ENCODE measurements at regions not wholly inside any gene's neighbourhood (a gene's known extent, or its start where the extent isn't known, plus 50 kb on each side); places are given as distances from the start of the nearest gene placed in this dataset.
A peak's percentile ranks its signal among the peaks of the same experiment; 100 is the strongest.
"Not testable (repeated sequence)": the region's sequence is repeated elsewhere in the genome, so short reads cannot be mapped to it uniquely, and the experiment has no call there.

DNA sequence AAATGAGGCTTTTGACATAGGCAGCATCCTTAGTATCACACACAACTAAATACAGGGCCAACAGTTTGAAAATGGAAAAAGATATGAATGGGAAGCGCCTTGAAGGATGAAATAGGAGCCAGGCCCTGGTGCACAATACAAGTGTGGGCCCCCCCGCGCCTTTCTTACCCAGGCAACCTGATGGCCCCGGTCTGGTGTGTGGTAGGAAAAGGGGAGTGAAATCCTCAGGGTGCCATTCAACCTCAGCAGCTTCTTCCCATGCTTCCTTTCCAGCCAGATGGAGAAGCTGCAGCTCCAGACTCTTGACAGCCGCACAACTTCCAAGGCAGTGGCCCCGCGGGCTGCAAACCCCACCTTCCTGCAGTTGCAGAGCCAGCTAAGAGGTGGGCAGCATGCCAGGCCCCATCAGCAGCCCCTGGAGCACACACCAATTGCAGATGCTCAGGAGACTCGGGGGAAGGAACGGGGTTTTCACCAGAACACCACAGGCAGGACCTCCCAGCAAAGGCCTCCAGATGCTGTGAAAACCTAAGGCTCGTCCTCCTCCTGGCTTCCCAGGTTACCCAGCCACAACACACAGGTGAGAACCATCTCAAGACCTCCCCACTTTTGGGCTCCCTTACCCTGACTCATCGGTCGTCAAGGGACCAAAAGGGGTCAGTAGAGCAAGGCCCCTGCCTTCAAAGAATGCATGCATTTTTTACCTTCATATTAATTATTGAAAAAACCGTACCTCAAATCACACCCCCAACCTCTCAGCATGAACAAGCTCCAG, 101.6 kb downstream of the CPN2 start:
- no peak for DNase-seq (ENCODE audit: low read depth)

DNA sequence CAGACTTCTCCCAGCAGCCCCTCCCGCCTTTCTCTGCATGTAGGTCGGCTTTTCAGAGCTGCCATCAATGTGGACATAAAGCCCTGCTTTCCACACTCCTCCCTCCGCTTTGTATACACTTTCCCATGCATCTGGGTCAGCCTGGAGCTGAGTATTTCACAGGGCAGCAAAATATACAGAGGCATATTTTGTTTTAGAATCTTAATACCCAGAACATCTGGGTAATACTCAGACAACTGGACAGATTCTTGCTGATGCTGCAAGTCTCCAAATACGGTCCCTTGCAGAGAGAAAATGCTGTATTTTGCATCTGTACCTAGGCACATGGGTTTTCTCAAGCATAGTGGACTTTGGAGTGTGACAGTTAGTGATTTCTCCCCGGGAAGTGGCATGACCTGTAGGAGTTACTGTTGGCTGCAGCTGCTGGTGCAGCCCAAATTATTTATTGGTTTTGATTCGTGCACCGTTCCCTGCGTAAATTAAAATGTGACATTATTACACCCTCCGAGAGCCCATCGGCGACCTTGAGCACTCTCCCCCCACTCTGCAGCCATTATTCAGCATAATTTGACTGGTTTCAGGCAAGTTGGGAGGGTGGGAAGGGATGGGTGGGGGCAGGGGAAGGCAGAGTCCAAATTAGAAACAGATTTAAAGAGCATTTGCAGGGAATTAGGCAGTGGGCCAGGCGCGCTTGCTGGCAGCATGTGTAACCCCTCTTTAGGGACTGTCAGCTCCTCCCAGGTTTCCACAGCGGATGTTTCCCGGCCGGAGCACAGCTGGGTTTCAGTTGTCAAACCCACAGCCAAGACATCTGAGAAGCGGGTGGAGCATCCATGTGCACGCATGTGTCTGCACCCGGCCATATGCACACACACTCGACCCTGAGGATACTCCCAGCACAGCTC, 100.8 kb downstream of the CPN2 start:
- DNase-seq (ENCODE audit: low read depth): no peak

DNA sequence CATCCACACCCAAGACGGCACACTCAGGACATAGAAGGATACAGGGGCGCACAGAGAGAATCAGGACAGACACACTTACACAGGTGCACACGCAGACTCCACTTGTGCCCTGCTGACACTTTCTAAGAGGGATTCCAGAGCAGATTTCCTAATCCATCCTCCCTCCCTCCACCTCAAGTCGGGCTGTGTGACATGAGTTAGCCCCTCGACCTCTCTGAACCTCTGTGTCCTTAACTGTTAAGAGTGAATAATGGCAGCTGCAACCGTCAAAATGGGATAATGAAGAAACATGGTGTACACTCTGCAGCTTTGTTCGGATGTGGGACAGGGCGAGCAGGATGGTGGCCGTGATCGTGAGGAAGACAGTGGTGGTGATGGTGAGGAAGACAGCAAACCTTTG, 100.1 kb downstream of the CPN2 start:
- DNase-seq (ENCODE audit: low read depth): no peak

DNA sequence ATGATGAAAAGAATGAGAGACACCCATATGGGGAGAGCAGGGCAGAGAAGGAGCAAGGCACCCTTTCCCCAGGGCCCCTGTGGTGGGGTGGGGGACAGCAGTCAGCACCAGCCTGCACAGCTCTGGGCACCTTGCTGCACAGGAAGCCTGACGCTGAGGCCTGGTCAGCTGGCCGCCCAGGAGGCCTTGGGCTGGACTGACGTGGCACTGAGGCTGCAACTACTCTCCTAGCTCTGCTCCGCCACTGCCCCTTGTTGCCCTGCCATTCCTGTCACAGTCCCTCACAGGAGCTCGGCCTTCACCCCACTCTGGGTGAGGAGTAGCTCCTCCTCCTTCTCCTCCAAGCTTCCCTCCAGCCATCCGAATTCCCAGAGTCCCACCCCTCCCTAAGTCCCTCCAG, 99.7 kb downstream of the CPN2 start:
- DNase-seq (ENCODE audit: low read depth): no peak

DNA sequence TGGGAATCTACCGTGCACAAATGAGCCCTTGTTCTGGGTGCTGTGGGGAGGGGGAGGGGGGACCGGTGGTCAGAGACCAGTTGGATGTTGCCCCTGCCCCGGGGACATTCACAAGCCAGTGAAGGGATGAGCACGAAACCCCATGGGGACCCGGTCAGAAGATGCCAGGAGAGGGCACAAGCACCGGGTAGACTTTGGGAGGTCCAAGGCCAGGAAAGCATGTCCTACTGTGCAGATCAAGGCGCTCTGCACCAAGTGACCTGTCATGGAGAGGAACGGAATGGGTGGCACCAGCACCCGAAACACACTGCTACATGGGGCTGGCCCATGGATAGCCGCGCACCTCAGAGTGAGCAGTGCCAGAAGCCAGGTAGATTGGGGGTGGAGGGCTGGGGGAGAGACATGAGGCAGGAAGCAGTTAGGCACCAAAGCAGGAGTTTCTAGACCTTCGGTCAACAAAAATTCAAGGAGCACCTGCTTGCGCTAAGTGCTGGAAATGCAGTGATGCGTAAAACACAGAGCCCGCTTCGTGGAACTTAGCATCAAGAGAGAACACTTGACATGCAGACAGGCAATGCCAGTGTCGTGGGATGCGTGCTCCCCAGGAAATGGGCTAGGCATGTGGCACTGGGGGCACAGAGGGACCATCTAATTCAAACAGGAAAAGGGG, 99.1 kb downstream of the CPN2 start:
- no peak for DNase-seq (ENCODE audit: low read depth)

DNA sequence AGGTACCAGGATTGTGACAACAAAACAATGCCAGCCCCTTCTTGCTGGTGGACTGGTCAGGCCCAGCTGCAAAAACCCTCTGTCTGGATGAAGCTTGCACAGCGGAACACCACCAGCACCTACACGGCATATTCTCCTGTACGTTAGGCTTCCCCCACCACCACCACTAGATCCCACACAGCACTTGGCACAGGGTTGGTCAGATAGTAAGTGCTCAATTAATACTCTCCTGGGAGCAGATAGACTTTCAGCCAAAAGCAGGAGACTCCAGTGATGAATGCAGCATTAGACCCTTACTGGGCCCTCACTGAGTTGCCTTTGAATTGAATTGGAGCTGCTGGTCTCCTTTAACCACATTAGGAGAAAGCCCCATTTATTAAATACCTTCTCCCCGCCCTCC, 97.9 kb downstream of the CPN2 start:
- DNase-seq (ENCODE audit: low read depth): no peak

DNA sequence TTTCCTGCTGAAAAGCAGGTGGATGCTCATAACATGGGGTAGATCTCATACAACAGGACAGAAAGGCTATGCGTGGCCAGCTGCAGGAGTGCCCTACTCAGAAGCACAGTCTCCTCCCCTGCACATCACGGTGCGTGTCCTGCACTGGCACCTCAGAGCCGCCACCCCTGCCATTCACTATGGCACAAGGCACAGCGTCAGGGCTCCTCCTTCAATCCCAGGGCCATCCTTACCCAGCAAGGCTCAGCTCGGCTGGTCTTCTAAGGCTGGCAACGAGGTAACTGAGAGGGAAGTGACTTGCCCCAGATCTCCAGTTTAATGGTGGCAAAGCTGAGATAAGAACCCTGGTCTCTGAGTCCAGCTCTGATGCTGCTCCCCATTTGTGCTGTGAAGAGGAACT, 97.1 kb downstream of the CPN2 start:
- no peak for DNase-seq (ENCODE audit: low read depth)

DNA sequence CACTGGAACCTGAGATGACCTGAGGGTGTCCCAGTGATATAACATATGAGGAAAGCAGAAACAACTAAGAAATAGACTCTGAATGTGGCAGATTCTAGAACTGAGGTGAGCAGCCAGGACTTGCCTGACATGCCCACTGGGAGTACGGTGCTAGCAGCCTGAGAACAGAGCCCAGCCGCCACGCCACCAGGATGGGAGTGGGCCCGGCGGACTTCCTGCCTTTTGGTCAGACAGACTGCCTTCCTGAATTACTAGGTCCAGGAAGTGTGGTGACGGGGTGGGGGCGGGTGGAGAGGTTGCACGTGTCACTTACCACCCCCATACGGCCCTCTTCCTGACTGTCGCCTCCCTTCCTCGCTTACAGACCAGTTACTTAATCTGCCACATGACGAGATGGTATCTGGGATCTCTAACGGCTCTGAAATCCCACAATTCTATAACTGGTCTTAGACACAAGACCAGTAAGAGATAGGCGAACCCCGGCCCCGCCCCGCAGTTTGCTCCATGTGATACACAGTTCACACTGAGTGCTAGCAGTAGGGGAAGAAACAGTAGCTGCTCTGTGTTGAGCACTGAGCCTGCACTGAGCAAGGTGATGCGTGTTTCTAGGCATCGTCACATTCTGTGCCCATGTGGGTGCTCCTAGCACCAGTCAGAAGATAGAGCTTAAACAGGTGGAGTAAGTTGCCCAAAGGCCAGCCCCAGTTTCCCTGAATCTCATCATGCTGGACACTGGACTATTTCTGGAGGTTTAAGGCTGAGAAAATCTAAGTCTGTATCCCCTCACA, 95.7 kb downstream of the CPN2 start:
- no peak for DNase-seq (ENCODE audit: low read depth)

DNA sequence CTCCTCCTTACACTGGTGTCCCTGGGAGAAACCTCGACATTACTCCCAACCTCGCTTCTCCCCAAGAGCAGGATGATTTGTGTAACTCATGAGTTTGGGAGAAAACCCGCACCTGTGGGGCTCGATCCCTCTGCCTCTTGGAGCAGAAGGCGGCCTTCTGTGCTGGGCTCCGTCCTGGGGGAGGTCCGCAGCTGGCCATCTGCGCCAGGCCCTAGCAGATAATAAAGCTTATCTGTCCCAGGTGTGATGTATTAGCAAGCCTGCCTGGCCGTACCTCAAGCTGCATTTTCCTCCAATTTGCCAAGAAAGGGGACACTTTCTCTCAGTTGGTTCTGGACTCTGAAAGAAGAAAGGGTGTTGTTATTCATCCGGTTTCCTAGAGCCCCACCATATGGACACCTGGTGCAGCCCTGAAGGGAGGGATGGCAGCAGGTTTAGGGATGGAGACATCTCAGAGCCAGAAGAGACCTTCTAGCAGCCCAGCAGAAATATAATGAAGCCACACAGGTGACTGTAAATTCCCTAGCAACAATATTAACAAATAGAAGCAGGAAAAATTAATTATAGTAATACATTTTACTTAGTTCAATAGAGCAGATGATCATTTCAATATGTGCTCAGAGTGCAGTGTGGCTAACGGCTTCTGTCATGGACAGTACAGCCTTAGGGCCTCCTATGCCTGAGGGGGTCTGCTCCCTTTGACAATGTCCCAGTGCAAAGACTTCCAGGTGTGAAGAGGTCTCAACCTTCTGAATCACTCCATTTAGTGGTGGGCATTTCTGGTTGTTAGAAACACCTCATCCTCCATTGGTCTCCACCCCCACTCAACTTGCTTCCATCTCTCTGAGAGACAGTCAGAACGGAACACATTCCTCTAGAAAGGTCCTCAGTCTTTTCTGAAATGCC, 94.8 kb downstream of the CPN2 start:
- no peak for DNase-seq (ENCODE audit: low read depth)

DNA sequence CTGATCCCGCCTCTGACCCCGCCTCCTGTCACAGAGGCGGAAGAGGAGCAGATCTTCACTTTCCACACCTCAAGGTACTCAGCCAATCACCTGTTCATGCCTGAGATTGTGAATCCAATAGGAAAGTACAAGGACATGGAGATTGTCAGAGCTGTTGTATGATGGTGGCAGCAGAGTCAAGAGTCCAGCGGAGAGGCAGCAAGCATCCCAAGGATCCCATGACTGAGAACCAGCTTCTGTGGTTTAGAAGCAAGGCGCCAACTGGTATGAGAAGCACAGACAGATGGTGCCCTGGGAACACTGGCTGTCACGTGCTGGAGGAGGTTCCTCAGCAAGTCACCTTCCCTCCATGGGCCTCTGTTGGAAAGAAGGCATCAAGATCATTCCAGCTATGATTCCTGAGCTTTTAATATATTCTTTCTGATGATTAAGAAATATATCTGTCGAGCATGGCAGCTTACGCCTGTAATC, 93.9 kb downstream of the CPN2 start:
- DNase-seq (ENCODE audit: low read depth): no peak

DNA sequence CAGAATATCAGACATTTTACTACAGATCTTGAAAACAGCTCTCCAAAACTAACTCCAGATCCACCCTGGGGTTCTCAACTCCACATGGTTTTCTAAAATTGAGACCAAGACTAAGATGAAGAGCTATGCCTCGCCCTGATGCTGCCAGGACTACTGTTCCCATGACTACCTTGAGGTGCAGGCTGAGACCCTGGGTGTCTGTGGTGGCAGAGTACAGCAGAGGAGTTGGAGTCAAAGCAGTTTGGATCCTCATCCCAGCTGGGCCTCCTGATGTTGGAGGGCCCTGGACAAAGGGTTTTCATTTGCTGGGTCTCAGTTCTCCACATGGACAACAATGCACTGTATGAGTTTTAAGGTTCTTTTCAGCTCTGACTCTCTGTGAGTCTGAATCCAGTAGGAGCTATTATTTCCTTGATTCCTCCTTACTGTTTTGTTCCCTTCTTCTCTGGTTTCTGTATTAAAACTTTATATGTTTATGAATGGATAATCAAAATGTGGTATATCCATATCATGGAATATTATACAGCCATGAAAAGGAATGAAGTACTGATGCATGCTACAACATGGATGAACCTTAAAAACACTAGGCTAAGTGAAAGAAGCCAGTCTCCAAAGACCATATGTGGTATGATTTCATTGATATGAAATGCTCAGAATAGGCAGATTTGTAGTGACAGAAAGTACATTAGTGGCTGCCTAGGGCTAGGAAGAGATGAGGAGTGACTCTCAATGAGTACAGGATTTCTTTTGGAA, 93.0 kb downstream of the CPN2 start:
- no peak for DNase-seq (ENCODE audit: low read depth)

DNA sequence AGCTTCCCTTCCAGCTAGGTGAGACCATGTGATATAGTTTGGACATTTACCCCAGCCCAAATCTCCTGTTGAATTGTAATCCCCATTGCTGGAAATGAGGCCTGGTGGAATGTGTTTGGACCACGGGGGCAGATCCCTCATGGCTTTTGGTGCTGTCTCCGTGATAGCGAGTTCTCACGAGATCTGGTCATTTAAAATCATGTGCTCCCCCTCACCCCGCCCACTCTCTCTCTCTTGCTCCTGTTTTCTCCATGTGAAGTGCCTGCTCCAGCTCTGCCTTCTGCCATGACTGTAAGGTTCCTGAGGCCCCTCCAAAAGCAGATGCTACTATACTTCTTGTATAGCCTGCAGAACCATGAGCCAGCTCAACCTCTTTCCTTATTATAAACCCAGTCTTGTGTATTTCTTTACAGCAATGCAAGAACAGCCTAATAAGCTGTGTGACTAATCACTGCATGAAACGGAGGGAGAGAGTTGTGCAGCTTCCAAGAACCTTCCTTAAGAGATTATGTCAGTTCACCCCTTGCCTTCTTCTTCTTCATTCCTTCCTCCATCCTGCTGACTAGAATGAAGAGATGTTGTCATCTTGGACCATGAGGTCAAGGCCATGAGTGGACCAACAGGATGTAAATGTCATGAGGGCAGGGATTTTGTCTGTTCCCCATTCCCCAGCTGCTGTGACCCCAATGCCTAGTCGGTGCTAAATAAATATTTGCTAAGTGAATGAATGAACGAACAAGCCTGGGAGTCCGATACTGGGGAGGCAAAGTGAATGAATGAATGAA, 91.0 kb downstream of the CPN2 start:
- no peak for DNase-seq (ENCODE audit: low read depth)

DNA sequence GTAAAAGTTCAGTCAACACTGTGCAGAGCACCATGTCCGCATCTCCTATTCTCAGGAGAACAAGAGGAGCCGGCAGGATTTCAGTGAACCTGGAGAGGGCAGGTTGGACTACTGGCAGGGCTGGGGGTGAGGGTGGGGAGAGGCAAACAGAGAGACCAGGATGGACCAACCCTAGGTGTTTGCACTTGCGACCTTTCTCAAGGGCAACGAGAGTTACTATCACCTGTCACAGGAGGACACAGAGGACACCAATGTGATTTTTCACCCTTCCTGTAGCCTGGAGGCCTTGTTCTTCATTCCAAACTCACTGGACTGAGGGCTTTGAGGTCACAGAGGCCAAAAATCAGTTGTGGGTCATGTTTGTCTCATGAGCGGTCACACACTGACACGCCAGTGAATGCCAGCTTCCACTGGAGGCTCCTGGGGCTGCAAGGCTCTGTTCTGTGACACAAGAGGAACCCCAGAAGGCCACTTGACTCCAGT, 89.5 kb downstream of the CPN2 start:
- DNase-seq (ENCODE audit: low read depth): no peak

DNA sequence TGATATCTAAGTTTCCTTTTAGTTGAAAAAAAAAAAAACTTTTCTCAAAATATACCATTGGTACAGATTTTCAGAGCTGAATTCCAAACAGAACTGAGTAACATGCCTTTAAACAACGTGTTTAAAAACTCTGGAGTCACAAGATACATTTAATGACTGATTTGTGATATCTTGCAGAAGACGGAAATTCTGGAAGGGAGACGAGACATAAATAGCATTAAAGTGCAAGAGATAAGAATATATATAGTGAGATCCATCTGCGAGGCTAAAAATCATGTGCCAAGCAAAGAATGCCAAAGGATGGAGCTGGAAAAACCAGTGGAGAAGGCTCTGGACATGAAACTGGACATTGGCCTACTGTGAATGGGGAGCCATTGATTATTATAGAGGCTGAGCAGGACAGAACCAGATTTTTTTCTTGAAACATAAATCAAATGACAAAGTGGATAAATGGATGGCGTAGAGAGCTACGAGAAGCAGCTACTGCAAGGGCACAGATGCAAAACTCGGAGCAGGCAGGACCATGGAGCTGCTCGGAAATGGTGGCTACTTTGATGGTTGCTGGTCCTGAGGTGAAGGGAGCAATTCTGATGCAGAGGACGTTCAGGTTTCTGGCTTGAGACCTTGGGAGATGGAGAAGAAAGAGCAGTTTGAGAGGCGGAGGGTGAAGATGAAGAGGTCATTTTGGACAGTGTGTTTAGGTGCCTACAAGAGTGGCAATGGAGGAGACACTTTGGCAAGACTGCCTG, 88.8 kb downstream of the CPN2 start:
- DNase-seq (ENCODE audit: low read depth): no peak

DNA sequence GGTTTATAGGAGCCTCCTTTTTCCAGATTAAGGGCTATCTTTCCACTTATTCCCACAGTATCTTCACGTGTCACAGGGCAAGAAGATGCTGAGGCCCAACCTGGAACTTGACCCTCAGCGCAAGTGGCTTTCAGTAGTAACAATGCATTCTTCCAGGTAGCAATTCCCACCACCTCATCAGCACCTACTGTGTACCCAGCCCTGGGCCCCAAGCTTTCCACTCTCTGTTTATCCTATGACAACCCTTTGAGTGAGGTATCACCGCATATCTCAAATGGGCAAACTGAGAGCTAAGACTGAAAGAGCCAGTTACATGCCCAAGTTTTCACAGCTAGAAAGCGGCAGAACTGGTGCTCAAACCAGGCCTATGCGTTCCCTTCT, 88.2 kb downstream of the CPN2 start:
- no peak for DNase-seq (ENCODE audit: low read depth)

DNA sequence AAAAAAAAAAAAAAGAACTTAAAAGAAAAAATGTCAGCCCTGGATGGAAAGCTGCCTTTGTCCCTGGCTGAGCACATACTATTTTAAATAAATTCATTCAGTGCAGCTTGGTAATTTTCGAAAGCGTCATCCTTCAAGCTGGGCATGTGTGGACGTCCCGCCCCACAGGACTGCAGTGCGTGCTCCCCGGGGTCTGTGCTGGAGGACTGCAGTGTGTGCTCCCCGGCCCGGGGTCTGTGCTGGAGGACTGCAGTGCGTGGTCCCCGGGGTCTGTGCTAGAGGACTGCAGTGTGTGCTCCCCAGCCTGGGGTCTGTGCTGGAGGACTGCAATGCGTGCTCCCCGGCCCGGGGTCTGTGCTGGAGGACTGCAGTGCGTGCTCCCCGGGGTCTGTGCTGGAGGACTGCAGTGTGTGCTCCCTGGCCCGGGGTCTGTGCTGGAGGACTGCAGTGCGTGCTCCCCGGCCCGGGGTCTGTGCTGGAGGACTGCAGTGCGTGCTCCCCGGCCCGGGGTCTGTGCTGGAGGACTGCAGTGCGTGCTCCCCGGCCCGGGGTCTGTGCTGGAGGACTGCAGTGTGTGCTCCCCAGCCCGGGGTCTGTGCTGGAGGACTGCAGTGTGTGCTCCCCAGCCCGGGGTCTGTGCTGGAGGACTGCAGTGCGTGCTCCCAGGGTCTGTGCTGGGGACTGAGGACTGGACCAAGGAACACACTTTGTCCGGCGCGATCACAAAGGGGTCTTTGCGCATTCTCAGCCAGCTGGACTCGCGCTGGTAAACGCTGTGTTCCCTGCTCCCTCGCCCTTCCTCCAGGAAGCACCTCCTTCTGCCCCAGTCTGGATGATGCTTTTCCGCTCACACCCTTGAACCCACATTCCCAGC, 86.3 kb downstream of the CPN2 start:
- DNase-seq (ENCODE audit: low read depth): not testable (repeated sequence)

DNA sequence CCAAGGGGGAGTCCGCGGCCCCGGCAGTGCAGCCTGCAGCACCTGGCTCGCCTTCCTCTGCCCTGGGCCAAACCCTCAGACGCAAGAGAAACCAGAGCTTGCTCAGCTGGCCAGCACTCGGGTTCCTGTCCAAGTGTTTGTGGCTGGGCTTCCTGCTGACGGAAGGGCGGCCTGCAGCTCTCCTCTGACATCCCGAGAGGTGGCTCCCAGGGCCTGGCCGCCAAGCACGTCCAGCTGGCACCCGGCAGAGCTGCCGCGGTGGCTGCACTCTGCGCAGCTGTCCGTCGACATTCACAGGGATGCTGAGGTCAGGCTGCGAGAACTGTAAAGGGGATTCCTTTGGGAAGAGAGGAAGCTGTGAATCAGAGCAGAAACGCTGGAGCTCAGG, 85.6 kb downstream of the CPN2 start:
- peak; percentile 60 for DNase-seq (ENCODE audit: low read depth)
